Posterior vena cava (tissue), 2 donors: ENCODE measurements at regions not wholly inside any gene's neighbourhood (a gene's known extent, or its start where the extent isn't known, plus 50 kb on each side); places are given as distances from the start of the nearest gene placed in this dataset.

Experiments
- DNase-seq: peaks from one replicate; pipeline ENCODE4 v3.0.0-alpha.2; 2020; ENCODE audit warnings: low spot score
- intact Hi-C, 2 donors: fragments of 100-400 bp; cut with DNase I; formaldehyde crosslinking; loops; one replicate each; pipeline versions ENCODE4 v1.14.1 to v1.14.2; 2022 to 2023
- donor health status: DM: yes; HTN: yes; CAD: no.
- donor health status: DM: yes; HTN: yes; CAD: no.

- intact Hi-C loops = no loop called here
- no peak for DNase-seq
Measured at GRCh38 chr18:45386041-45386655, 229.1 kb upstream of the SLC14A2 start.

DNA sequence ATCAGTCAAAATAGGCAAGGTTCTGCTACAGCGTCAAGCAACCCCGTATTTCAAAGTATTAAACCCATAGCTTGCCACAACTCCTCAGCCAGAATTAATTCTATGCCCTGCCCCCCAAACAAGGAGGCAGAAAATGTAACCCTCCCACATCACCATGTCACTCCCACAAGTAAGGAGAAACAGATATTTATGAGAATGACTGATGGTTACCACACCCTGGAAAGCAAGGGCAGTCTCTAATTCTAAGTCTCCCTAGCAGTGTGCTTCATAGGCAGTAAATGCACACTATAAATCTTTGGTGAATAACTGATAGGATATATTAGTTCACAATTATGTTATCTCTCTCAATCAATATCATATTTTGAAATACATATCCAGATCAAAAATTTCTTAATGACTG is 228.0 kb upstream of the SLC14A2 start:
- DNase-seq = no peak
- intact Hi-C loops = no loop called here

DNA sequence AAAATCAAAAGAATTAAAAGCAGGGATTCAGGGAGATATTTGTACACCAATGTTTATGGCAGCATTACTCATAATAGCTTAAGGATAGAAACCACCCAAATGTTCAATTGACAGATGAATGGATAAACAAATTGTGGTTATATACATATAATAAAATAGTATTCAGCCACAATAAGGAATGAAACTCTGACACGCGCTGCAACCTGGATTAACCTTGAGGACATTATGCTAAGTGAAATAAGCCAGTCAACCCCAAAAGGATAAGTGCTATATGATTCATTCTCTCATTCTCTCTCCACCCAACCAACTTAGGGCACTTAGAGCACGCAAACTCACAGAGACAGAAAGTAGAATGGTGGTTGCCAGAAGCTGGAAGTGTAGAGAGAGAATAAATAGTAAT is 216.8 kb upstream of the SLC14A2 start:
- intact Hi-C loops = no loop called here
- DNase-seq = no peak

DNA sequence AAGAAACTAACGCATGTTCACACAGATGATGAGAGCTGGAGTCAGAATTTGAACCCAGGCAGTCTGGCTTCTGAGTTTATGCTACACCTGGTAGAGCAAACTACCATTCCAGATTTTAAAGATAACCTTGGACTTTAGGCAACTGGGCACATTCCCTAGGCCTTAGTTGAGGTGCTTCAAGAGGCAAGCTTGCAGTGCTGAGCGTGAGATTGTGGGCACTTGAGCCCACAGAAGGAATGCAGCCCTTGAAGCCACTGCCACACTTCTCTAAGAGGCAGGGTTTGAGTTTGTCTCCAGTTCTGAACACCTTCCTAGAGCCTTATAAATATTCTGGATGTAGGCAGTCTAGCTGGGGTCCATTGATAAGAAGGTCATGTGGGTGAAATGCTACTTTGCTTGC is 216.1 kb upstream of the SLC14A2 start:
- intact Hi-C loops = no loop called here
- DNase-seq = no peak

- DNase-seq = no peak
- intact Hi-C loops = no loop called here
Measured at GRCh38 chr18:45399643-45400042, 215.6 kb upstream of the SLC14A2 start.

DNA sequence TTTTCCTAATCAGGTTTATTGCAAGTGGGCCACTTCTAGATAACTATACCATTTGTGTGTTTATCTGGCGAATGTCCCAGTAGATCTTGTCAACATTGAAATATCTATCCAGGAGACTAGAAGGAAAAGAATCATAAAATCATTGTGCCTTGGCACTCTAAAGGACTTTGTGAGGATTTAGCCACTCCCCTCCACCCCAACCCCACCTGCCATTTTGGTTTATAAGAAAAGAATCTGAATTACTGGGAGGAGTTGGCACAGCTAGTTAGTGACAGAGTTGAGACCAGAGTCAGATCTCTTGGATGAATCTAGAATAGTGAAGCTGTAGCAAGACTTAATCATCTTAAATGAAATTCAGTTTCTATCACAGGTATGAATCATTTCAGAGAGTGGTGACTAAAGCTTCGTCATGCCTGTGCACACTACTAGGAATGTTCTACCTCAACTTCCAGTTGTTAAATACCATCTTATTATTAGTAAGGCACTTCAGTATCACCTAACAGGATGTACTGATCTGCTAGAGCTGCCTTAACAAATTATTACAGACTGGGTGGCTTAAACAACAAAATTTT is 212.7 kb upstream of the SLC14A2 start:
- intact Hi-C loops = no loop called here
- no peak for DNase-seq

DNA sequence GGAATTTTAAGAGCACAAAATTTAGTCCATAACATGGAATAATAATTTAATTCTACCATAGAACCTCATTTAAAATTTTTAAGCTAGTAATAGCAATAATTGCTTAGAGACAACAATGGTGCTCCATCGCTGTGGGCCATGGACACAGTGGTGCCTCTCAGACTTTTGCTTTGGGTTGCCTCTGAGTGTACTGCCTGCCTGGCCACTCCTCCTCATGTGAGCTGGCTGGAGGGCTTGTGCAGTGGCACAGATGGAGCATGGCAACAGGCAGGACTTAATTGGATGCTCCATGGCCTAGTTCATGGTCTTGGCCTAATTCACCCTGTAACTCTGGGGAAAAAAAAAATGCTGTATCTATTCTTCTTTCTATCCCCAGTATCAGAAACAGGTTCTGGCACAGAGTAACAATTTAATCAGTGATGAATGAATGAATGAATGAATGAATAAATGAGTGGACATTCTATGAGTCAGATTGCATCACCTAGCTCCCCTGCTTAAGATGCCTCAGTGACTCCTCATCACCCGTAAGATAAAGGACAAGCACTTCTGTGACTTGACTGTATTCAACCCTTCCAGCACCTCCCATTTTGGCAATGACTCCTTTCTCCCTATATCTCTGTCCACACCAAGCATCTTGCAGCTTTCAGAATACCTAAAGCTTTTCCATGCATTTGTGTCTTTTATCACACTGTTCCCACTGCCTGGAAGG is 211.8 kb upstream of the SLC14A2 start:
- no peak for DNase-seq
- intact Hi-C loops = no loop called here

GRCh38 chr18:45408218-45408617 is 207.1 kb upstream of the SLC14A2 start:
- intact Hi-C loops = loop anchor here in 1 of 2 donors (1.0 kb wide), 1 partner anchor 9 kb away; no protein-coding TSS in a partner anchor
- DNase-seq = no peak

DNA sequence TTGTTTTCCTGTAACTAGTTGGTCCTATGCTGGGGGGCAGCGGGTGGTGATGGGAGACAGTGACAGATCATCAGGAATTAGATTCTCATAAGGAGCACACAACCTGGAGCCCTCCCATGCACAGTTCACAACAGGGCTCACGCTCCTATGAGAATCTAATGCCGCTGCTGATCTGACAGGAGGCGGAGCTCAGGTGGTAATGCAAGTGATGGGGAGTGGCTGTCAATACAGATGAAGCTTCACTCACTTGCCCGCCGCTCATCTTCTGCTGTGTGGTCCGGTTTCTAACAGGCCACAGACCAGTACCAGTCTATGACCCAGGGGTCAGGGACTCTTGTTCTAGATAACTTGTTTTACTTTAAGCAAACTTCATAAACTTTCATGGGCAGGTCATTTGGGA is 205.3 kb upstream of the SLC14A2 start:
- no peak for DNase-seq
- intact Hi-C loops = no loop called here

DNA sequence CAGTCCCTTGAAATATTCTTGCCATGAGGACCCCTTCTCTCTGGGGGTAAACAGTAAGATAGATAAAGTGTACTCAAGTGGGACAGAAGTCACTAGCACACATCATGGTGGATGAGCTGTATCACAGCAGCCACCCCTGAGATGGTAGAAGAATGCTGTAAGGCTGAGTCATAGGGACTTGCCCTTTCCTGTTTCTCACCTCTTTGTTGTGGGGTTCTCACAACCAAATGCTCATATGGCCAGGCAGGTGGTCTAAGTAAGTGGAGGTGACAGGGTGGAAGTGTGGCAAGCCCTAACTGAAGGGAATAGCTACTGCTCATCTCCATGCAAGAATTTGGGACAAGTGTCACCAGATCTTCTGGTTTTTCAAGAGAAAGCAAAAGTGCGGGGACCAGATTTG is 202.7 kb upstream of the SLC14A2 start:
- intact Hi-C loops = no loop called here
- no peak for DNase-seq

DNA sequence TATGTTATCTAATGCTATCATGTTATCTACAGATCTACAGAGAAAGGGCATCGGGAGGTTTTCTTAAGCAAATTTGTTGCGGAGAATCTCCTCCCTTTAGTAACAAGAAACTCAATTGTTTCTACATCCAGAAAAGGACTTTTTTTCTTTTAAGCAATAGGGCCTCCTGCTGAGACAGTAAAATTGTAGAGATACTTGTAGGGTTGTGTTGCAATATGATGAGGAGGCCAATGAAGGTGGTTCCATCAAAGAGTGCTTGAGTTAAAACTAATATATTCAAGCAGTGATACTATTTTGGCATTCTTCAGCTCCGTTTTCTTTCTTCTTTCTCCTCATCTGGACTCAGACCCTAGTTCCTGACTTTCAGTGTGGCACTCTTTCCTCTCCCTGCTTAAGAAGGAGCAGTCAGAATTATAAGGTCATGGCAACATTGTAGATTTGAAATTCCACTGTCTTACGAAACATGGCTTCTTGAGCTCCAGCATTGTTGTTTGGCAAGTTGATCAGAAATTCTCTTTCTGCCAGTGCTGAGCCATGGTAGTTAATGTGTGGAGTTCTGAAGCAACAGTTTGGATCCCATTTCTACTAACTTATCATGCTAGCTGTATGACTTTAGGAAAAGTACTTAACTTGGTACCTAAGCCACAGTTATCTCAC is 202.0 kb upstream of the SLC14A2 start:
- no peak for DNase-seq
- intact Hi-C loops = no loop called here

- intact Hi-C loops = no loop called here
- DNase-seq = no peak
Measured at GRCh38 chr18:45415614-45416013, 199.7 kb upstream of the SLC14A2 start.

DNA sequence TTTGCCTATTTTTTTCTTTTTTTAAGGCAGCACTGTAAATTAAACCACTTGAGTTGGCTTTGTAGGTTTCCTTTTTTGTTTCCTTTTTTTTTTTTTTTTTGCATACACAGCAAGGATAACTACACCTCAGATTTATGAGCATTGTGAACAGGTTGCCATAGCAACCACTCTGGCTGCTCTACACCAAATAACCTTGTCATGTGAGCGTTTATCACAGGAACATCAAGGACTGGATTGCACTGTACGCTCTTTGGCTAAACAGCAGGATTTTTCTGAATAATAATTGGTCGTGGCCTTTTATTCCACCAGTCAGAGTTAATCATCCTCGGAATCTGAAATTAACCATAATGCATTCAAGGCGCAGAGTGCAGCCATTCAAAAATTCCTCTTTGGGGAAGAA is 199.1 kb upstream of the SLC14A2 start:
- intact Hi-C loops = no loop called here
- no peak for DNase-seq

GRCh38 chr18:45417392-45417791 is 197.9 kb upstream of the SLC14A2 start:
- DNase-seq = no peak
- intact Hi-C loops = loop anchor here in 1 of 2 donors (1.0 kb wide), 1 partner anchor 9 kb away; no protein-coding TSS in a partner anchor

DNA sequence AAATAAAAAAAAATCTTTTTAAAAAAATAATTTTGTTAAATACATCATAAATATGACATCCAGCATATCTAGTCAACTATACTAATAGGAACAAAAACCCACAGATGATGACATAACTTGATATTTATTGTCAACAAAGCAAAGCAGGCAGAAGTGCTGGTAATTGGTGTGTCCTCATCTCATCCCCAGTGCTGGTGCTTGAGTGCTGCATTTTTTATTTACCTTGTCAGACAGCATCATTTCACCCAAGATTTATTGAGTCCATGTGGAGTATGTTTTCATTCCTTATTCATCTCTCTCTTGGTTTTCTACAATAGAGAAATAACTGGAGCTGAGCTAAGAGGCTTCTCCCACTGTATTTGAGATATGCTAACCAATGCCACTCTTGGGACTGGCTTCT is 191.6 kb upstream of the SLC14A2 start:
- intact Hi-C loops = no loop called here

DNA sequence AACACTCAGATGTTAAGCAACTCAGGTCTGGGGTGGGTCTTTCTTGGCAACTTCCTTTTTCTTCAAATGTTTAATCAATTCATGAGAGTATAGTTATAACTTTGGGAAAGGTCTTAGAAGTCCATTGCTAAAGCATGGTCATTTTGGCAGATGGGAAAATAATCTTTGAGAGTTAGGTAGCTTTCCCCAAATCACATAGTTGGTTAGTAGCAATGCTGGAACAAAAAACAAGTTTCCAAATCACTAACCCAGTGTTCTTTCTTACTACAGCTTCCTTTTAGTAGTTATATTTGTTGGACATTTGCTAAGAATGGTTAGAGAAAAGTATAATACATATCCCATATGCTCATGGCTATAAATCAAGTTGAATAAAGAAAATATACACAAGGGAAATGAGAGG is 185.2 kb upstream of the SLC14A2 start:
- intact Hi-C loops = no loop called here
- DNase-seq = no peak

More for the DNA sequence above, 191.6 kb upstream of the SLC14A2 start:
- no peak for DNase-seq

GRCh38 chr18:45435810-45436209 is 179.5 kb upstream of the SLC14A2 start:
- intact Hi-C loops = no loop called here
- no peak for DNase-seq

GRCh38 chr18:45437366-45437765 is 177.9 kb upstream of the SLC14A2 start:
- DNase-seq = no peak
- intact Hi-C loops = no loop called here

DNA sequence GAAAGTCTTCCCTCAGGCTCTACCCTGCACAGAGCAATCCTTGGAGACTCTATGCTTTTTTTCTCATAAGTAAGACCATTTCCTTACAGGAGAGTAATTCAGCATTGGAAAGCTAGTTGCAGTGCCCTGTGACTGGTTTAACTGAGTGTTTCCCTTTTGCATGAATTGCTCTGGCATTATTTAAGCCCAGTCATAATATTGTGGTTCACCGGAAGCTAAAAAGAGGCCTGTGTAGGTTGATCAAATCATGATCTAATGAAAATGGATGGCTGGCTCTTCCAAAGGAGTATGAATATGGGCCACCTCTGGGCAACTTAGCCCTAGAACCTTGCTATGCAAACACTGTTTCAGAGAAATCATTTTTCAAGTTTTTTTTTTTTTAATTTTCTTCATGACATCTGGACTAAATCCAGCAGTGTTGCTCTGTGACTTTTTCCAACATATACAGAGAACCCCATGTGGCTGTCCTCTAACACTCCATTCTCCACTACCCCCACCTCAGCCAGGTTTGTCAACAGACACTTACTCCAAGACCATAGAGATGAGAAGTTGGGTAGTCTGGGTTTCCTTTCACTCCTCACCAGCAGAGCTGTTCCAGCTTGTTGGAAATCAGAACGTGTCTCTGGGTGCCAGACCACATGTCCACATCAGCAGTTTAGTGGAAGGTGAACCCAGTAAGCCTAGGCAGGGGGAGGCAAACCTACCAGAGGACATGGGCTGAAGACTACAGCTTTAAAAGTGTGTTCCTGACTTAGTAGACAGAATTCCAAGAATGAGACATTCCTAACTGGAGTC is 175.2 kb upstream of the SLC14A2 start:
- intact Hi-C loops = no loop called here

More for the DNA sequence above, 175.2 kb upstream of the SLC14A2 start:
- no peak for DNase-seq
